Natural killer cell treated with Interleukin-12 subunit alpha and Interleukin-12 subunit beta and Interleukin-15 and Interleukin-18, amount 100 ng/mL, for 72 hours (primary cell): ENCODE measurements at regions not wholly inside any gene's neighbourhood (a gene's known extent, or its start where the extent isn't known, plus 50 kb on each side); places are given as distances from the start of the nearest gene placed in this dataset.

ENCODE experiments used
- ATAC-seq, 2 donors: fragments of 150-1000 bp; cut with Tn5 transposase in 1 of 2; sonication (Bioruptor Pico), chemical (Tn5 transposase) in 1 of 2; 2 replicates each; pipeline ENCODE4 v1.10.0; 2021
- DNase-seq: peaks from one replicate; pipeline ENCODE4 v3.0.0; 2022; ENCODE audit warnings: low spot score
- H3K27ac Mint-ChIP-seq, 2 donors: 1 replicate in 1 of 2; 2 replicates in 1 of 2; pipeline ENCODE4 v1.8.0; 2022; ENCODE audit warnings: mixed read lengths in 2 of 2, mild to moderate bottlenecking in 1 of 2, moderate library complexity in 1 of 2
- H3K27me3 Mint-ChIP-seq, 2 donors: 1 replicate in 1 of 2; 2 replicates in 1 of 2; pipeline ENCODE4 v1.8.0; 2022; ENCODE audit warnings: mixed read lengths in 2 of 2
- H3K36me3 Mint-ChIP-seq: one replicate; pipeline ENCODE4 v1.8.0; 2022; ENCODE audit warnings: mixed read lengths
- H3K4me1 Mint-ChIP-seq, 2 donors: 1 replicate in 1 of 2; 2 replicates in 1 of 2; pipeline ENCODE4 v1.8.0; 2022; ENCODE audit warnings: low read depth in 2 of 2, mixed read lengths in 2 of 2, mild to moderate bottlenecking in 1 of 2
- H3K4me3 Mint-ChIP-seq: one replicate; pipeline ENCODE4 v1.8.0; 2022; ENCODE audit warnings: mixed read lengths
- H3K9me3 Mint-ChIP-seq: 2 replicates; pipeline ENCODE4 v1.8.0; 2022; ENCODE audit warnings: mixed read lengths

DNA sequence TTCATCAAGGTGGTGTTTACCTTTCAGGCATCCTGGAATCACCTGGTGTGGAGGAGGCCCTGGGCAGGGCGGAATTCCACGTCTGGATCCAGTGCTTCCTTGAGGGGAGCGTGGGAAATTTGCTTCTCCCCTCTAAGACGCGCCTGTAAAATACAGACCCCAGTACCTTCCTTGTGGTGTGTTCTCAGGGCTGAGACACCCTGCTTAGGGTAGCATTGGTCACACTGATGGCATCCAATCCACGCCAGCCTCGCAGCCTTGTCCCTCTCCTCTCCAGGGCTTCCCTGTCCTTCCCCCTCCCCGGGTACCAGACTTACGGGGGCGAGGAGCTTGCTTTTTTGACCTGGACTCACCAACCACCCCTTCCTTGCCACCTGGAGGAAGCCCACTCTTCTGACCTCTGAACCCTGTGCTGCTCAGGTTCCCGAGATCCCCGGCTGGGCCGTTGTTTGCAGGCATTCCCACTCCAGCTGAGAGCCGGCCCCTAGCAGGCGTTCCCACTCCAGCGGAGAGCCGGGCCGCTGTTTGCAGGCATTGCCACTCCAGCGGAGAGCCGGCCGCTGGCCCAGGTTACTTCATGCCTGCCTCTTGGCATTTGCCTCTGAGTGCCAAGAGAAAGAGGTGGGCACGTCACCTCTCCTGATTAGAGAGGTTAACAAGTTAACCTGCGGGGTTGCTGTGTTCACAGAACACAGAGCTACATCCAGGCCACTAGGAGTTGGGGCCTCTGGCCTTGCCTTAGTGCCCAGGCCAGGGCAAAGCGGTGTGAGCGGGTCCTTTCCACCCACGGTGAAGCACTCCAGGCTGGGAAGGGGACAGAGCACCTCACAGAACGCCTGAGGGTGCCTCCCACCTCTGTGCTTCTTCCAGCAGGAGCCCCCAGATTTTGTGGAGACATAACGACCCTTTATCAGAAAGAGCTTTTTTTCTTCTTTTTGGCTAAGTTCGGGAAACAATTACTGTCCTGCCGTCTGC, 254.0 kb upstream of the PPP2R2D start:
- DNase-seq (no peak), ATAC-seq (no peak)
- no peak overlapping the region for H3K4me3 Mint-ChIP-seq
- H3K4me1 Mint-ChIP-seq = peaks cover 0 to 2% of the 10 kb centered on the region in 2 donors
- no peak overlapping the region for H3K27ac Mint-ChIP-seq
- H3K9me3 Mint-ChIP-seq = no peaks in the 10 kb centered on the region
- H3K36me3 Mint-ChIP-seq = no peaks in the 10 kb centered on the region
- peaks cover 15 to 27% of the 10 kb centered on the region in 2 donors for H3K27me3 Mint-ChIP-seq

DNA sequence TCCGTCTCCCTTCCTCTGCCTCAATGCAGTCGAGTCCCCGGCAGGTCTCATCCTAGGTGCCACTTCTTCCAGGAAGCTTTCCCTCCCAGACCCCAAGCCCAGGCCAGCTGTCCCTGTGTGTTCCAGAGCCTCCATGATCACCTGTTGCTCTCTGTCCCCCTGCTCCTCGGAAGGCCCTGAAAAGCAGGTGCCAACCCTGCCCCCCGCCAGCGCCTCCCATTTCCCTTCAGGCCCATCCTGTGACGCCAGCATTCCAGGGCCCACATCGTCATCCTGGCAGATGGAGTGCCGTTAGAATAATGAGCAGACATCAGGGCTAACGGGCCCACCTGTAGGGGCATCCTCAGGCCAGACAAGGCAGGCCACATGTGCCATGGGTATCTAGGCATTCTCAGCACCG, 253.0 kb upstream of the PPP2R2D start:
- H3K36me3 Mint-ChIP-seq = no peaks in the 10 kb centered on the region
- peaks cover 0 to 5% of the 10 kb centered on the region in 2 donors for H3K4me1 Mint-ChIP-seq
- DNase-seq (no peak), ATAC-seq (no peak)
- H3K4me3 Mint-ChIP-seq = no peak overlapping the region
- no peak overlapping the region for H3K27ac Mint-ChIP-seq
- H3K9me3 Mint-ChIP-seq = no peaks in the 10 kb centered on the region
- peaks cover 16 to 22% of the 10 kb centered on the region in 2 donors for H3K27me3 Mint-ChIP-seq

DNA sequence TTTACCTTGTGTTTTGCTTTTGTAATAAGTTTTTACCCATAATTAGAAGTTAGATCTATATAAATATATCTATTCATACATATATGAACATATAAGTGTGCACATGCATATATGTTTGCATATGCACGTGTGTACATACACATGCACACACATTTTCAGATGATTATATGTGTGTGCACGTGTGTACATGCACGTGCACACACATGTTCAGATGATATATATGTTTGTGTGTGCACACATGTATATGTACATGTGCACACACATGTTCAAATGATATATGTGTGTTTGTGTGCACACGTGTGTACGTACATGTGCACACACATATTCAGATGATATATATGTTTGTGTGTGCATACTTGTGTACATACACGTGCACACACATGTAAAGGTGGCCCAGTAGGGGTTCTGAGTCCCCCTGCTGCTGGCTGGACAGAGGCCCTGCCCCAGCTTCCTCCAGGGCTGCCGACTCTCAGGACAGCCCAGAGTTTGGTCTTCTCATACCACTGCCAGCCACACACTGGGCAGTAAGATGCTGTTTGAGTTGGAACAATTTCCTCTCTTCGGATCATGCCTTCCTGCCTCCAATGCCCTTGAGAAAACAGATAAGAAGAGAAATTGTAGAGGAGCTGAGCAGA, 252.3 kb upstream of the PPP2R2D start:
- DNase-seq (no peak), ATAC-seq (no peak)
- Mint-ChIP-seq H3K27me3 (peaks cover 16 to 23% of the 10 kb centered on the region in 2 donors), H3K9me3 (no peaks in the 10 kb centered on the region), H3K4me1 (peaks cover 0 to 5% of the 10 kb centered on the region in 2 donors), H3K4me3 (no peak overlapping the region), H3K36me3 (no peaks in the 10 kb centered on the region), H3K27ac (no peak overlapping the region)

DNA sequence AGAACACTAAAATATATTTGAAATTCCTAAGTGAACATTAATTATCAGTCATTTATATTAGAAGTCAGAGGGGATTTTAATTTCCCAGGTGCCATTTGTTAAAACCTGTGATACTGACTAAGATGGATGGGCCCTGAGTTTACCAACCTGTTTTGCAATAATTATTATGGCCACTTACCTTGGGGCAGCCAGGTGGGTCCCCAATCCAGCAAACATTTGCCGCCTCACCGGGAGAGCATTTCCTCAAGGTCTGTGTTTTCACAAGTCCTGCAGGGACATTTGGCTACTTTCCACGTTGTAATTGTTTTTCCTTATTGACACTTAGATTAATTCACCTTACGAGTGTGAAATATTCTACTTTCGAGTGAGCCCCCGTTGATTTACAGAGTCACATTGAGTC, 251.2 kb upstream of the PPP2R2D start:
- DNase-seq = no peak
- H3K36me3 Mint-ChIP-seq = no peaks in the 10 kb centered on the region
- H3K4me3 Mint-ChIP-seq = no peak overlapping the region
- no peak for ATAC-seq
- H3K27ac Mint-ChIP-seq = no peak overlapping the region
- peaks cover 0 to 8% of the 10 kb centered on the region in 2 donors for H3K4me1 Mint-ChIP-seq
- no peaks in the 10 kb centered on the region for H3K9me3 Mint-ChIP-seq
- H3K27me3 Mint-ChIP-seq = peaks cover 22 to 32% of the 10 kb centered on the region in 2 donors

DNA sequence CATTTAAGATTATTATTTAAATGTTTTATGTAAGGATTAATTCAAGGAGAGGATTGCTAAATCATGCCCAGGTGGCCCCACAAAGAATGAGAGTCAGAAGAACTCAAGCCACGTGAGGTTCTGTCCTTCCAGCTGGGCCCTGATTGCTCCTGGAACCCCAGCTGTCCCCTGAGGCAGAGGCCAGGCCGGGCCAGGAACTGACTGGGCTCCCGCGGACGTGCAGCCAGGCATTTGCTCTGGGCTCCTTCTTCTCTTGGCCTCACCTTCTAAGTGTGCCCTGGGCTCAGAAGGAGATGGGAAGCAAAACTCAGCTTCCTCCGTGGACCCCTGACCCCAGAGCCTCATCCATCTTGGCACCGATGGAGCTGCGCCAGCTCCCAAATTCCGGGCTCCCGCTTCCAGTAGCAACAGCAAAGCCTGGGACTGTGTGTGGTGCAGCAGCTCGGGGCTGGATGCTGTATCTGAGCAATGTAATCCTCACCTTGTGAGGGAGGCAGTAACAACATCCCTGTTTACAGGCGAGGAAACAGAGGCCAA, 250.6 kb upstream of the PPP2R2D start:
- Mint-ChIP-seq H3K36me3 (no peaks in the 10 kb centered on the region), H3K4me1 (peaks cover 0 to 8% of the 10 kb centered on the region in 2 donors), H3K4me3 (no peak overlapping the region), H3K27ac (no peak overlapping the region), H3K27me3 (peaks cover 19 to 27% of the 10 kb centered on the region in 2 donors), H3K9me3 (no peaks in the 10 kb centered on the region)
- DNase-seq (no peak), ATAC-seq (no peak)

DNA sequence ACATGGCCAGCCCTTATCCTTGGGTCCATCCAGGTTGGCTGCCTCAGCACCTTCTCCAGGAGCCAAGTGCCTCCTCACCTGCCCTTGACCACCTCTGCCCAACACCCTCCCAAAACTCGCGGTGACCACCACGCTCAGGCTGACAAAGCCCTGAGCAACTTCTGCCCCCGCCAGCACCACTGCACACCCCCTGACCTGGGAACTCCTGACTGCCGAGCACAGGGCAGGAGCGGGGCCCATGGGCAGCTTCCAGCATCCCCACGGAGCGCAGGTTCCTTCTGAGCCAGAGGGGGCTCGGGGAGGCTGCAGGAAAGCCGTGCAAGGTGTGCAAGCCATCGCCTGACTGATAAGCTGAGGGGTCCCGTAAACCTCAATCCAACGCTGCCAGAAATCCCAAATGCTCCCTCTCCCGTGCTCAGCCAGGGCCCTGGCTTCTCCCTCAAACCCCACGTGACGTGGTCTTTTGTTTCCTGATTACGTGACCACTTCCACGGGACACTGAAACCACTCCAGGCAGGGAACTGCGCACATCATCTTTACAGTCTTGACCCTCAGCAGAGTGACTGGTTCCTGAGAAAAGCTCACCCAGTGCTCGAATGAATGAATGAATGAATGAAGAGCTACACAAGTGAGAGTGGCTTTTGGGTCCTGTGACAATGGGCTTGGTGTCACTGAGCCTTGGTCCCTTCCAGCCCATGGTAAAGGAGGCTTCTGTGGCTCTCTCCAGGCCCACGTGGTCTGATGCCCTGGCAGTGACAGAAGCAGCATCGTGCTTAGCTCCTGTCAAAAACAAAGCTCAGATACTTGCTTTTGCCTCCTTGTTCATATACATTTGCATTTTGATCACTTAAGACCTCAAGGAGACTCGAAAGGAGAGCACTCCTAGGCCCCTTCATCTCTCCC, 249.8 kb upstream of the PPP2R2D start:
- ATAC-seq (no peak), DNase-seq (no peak)
- Mint-ChIP-seq H3K36me3 (no peaks in the 10 kb centered on the region), H3K27me3 (peaks cover 17 to 24% of the 10 kb centered on the region in 2 donors), H3K4me1 (peaks cover 0 to 8% of the 10 kb centered on the region in 2 donors), H3K4me3 (no peak overlapping the region), H3K27ac (no peak overlapping the region), H3K9me3 (no peaks in the 10 kb centered on the region)

DNA sequence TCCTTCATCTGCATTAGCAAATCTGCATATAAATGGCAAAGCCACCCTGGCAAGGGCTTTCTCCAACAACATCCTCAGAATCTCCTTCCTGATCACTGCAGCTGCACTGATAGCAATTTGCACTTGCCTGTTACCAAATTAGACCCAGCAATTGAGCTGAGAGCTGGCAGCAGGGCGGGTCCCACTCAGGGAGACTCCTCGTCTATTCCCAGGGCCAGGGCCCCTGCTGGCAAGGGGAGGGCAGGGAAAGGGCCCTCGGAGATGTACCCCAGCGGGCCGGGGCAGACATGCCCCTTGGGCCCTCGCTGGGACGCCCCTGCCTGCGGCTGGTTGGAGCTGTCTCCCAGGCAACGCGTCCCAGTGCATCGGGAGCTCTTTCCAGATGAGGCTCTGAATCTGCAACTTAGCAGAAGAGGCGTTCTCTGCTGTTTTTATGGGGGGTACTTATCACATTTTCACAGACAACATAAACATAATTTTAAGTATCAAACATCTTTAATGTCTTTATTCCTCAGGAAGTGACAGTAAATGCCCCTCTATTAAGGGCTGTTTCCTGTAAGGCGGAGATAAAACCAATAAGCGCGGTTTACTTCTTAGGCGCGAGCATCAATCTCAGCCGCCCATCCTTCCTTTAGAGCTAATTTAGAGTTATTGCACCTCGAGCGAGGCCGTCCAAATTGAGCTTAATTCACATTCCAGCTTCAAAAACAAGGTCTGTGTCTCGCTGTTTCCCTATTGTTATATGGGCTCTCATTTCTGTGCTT, 249.0 kb upstream of the PPP2R2D start:
- H3K27me3 Mint-ChIP-seq = peaks cover 17 to 19% of the 10 kb centered on the region in 2 donors
- DNase-seq (no peak), ATAC-seq (no peak)
- H3K36me3 Mint-ChIP-seq = no peaks in the 10 kb centered on the region
- H3K4me1 Mint-ChIP-seq = peaks cover 0 to 8% of the 10 kb centered on the region in 2 donors
- no peak overlapping the region for H3K27ac Mint-ChIP-seq
- no peak overlapping the region for H3K4me3 Mint-ChIP-seq
- no peaks in the 10 kb centered on the region for H3K9me3 Mint-ChIP-seq

DNA sequence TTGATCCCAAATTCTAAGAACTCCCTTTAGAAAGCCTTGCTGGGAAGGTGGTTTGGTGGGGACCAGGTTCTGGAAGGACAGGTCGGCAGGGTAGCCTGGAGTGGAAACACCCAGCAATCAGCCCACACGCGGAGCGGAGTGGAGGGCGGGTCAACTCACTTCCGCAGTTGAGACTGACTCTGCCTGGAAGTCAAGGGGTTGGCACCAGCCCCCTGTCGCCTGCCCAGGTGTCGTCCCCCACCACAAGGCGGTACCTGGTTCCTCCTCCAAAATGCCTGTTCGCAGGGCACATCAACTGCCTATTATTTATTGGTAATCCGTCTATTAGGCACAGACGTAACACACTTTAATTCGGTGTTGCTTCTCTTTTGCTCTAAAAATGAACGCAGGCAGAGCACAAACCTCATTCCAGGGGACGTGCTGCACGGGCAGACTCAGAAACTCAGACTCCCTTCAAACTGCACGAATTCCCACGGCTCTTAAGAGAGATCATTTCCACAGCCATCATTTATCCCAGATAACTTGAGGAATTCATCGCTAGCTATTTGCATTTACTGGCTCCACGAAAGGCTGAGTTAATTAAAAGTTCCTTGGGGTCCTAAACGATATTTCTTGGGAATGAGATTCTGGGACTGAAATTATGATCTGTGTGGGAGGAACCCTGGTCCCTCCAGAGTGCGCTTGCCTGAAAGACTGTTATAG, 248.2 kb upstream of the PPP2R2D start:
- ATAC-seq (no peak), DNase-seq (no peak)
- Mint-ChIP-seq H3K9me3 (no peaks in the 10 kb centered on the region), H3K27me3 (peaks cover 16 to 19% of the 10 kb centered on the region in 2 donors), H3K36me3 (no peaks in the 10 kb centered on the region), H3K4me1 (peaks cover 0 to 8% of the 10 kb centered on the region in 2 donors), H3K27ac (no peak overlapping the region), H3K4me3 (no peak overlapping the region)

DNA sequence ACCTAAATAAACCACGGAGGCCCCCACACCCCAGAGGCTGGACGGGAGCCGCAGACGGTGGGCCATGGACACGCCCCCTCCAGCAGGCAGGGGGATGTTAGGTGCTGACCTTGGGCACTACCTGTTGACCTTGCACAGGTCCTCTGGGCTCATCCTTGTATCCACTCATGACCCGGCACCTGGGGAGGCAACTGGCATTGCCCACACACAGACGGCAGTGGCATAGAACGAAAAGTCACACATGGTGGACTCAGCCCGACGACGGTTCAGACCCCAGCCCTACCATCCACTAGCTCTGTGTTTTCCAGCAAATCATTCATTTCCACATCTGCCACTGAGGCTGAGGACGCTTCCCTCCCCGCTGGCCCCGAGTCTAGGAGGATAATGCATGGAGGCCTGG, 247.7 kb upstream of the PPP2R2D start:
- H3K27ac Mint-ChIP-seq = no peak overlapping the region
- DNase-seq (no peak), ATAC-seq (no peak)
- peaks cover 15 to 19% of the 10 kb centered on the region in 2 donors for H3K27me3 Mint-ChIP-seq
- no peaks in the 10 kb centered on the region for H3K9me3 Mint-ChIP-seq
- H3K36me3 Mint-ChIP-seq = no peaks in the 10 kb centered on the region
- H3K4me3 Mint-ChIP-seq = no peak overlapping the region
- peaks cover 0 to 8% of the 10 kb centered on the region in 2 donors for H3K4me1 Mint-ChIP-seq

DNA sequence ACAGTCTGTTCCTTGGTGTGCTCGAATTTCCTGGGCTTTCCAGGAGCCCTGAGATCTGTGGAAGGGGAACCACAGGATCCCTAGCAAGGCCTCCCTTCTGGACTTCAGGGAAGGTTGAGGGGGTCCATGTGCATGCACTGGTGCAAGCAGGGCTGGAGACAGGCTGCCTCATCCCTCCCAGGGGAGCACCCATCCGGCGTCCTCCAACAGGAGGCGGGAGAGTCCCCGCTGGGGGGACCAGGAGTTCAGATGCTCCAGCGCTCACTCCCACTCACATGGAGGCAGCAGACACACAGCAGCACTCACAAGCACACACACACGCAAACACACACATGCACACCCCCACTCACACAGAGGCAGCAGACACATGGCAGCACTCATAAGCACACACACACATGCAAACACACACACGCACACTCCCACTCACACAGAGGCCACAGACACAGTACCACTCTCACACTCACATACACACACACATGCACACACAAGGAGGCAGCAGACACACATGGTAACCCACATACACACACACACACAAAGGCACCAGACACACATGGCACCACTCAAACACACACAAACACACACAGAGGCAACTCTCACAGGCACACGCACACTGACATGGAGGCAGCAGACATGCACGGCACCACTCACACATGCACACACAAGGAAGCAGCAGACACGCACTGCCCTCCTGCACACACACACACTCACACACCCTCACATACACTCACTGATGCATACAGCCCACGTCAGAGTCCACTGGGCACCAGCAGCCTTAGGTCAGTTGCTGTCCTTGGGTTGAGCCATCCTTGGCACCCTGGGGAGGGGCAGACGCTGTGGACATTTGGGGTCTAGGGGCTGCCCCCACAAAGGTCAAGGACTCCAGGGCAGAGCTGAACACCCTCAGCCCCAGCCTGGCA, 247.0 kb upstream of the PPP2R2D start:
- no peak overlapping the region for H3K27ac Mint-ChIP-seq

DNA sequence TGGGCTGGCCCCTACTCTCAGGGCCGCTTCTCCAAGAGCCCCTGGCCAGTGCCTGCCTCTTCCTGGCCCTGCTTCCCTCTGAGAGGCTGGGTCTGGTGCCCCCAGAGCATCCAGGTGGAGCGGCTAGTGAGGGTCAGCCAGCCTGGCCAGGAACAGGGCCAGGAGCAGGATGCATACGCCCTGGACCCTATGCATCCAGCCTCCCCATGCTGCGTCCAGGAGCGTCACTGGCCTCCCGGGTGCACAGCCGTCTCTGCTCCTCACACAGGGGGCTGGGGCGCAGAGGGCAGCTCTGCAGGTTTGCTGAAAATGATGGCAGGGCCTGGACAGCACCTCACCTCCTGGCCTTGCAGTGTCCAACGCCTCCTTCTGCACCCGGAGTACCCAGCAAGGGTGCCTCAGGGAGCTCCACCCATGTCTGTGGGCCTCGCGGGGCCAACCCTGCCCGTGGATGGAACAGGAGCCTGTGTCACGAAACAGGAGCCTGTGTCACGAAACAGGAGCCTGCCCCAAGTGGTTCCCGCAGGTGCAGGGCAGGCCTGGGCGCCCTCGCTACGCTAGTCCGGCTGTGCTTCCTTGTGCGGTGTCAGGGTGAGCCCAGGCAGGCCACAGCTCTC, 246.2 kb upstream of the PPP2R2D start:
- no peak overlapping the region for H3K27ac Mint-ChIP-seq
- no peak for ATAC-seq
- peaks cover 13 to 19% of the 10 kb centered on the region in 2 donors for H3K27me3 Mint-ChIP-seq
- no peak for DNase-seq
- H3K36me3 Mint-ChIP-seq = no peaks in the 10 kb centered on the region
- H3K4me1 Mint-ChIP-seq = peaks cover 0 to 6% of the 10 kb centered on the region in 2 donors
- H3K9me3 Mint-ChIP-seq = no peaks in the 10 kb centered on the region
- no peak overlapping the region for H3K4me3 Mint-ChIP-seq

More for the DNA sequence above, 247.0 kb upstream of the PPP2R2D start:
- H3K27me3 Mint-ChIP-seq = peaks cover 13 to 19% of the 10 kb centered on the region in 2 donors
- no peak for DNase-seq
- ATAC-seq = peak; percentile 7 to 16
- peaks cover 0 to 6% of the 10 kb centered on the region in 2 donors for H3K4me1 Mint-ChIP-seq
- H3K36me3 Mint-ChIP-seq = no peaks in the 10 kb centered on the region
- H3K9me3 Mint-ChIP-seq = no peaks in the 10 kb centered on the region
- H3K4me3 Mint-ChIP-seq = no peak overlapping the region
